GM20431 (cell line): ENCODE measurements at regions not wholly inside any gene's neighbourhood (a gene's known extent, or its start where the extent isn't known, plus 50 kb on each side); places are given as distances from the start of the nearest gene placed in this dataset.
"Not testable (repeated sequence)": the region's sequence is repeated elsewhere in the genome, so short reads cannot be mapped to it uniquely, and the experiment has no call there.

Source experiments
- in situ Hi-C: fragments of 300-500 bp; cut with MseI, MboI; formaldehyde crosslinking; loops from one replicate; pipeline ENCODE4 v1.15.0; 2020; ENCODE audit warnings: low sequenced_read_pairs; ENCODE audit not compliant: unreplicated experiment

- in situ Hi-C loops = no loop called here
Observed at GRCh38 chr7:131827421-131827820, 271.0 kb upstream of the PODXL start.

GRCh38 chr7:131826960-131827359 lies 270.5 kb upstream of the PODXL start:
- in situ Hi-C loops = no loop called here

GRCh38 chr7:131823961-131824440 lies 267.6 kb upstream of the PODXL start:
- in situ Hi-C loops = not testable (repeated sequence)

GRCh38 chr7:131819891-131820290 lies 263.5 kb upstream of the PODXL start:
- in situ Hi-C loops = no loop called here

GRCh38 chr7:131816391-131817007 lies 260.1 kb upstream of the PODXL start:
- in situ Hi-C loops = no loop called here

GRCh38 chr7:131808736-131809135 lies 252.3 kb upstream of the PODXL start:
- in situ Hi-C loops = no loop called here

GRCh38 chr7:131808156-131808555 lies 251.7 kb upstream of the PODXL start:
- in situ Hi-C loops = not testable (repeated sequence)

- in situ Hi-C loops = no loop called here
Observed at GRCh38 chr7:131803816-131804215, 247.4 kb upstream of the PODXL start.

- in situ Hi-C loops = no loop called here
Observed at GRCh38 chr7:131802195-131802864, 245.9 kb upstream of the PODXL start.

- in situ Hi-C loops = no loop called here
Observed at GRCh38 chr7:131800531-131800930, 244.1 kb upstream of the PODXL start.

- in situ Hi-C loops = no loop called here
Observed at GRCh38 chr7:131800008-131800407, 243.6 kb upstream of the PODXL start.

- in situ Hi-C loops = no loop called here
Observed at GRCh38 chr7:131797841-131798240, 241.4 kb upstream of the PODXL start.

- in situ Hi-C loops = no loop called here
Observed at GRCh38 chr7:131795400-131795799, 239.0 kb upstream of the PODXL start.

GRCh38 chr7:131792311-131792710 lies 235.9 kb upstream of the PODXL start:
- in situ Hi-C loops = no loop called here

GRCh38 chr7:131787101-131787500 lies 230.7 kb upstream of the PODXL start:
- in situ Hi-C loops = no loop called here

- in situ Hi-C loops = no loop called here
Observed at GRCh38 chr7:131786204-131786603, 229.8 kb upstream of the PODXL start.

- in situ Hi-C loops = no loop called here
Observed at GRCh38 chr7:131778601-131779000, 222.2 kb upstream of the PODXL start.

GRCh38 chr7:131774419-131775220 lies 218.2 kb upstream of the PODXL start:
- in situ Hi-C loops = no loop called here

- in situ Hi-C loops = no loop called here
Observed at GRCh38 chr7:131773413-131773812, 217.0 kb upstream of the PODXL start.

GRCh38 chr7:131769241-131769640 lies 212.8 kb upstream of the PODXL start:
- in situ Hi-C loops = no loop called here

- in situ Hi-C loops = no loop called here
Observed at GRCh38 chr7:131767591-131767990, 211.2 kb upstream of the PODXL start.
